Naive B cell (primary cell): ENCODE measurements at regions not wholly inside any gene's neighbourhood (a gene's known extent, or its start where the extent isn't known, plus 50 kb on each side); places are given as distances from the start of the nearest gene placed in this dataset.
"Not testable (repeated sequence)": the region's sequence is repeated elsewhere in the genome, so short reads cannot be mapped to it uniquely, and the experiment has no call there.

Experiments
- ATAC-seq, 2 donors: fragments of 150-1000 bp; cut with Tn5 transposase; 2 replicates each; pipeline ENCODE4 v1.10.0; 2021; ENCODE audit warnings: low read depth in 2 of 2, mild to moderate bottlenecking in 2 of 2, moderate library complexity in 2 of 2
- DNase-seq: peaks from one replicate; pipeline ENCODE4 v3.0.0; 2022
- H3K27ac Mint-ChIP-seq, 6 donors: one replicate each; pipeline ENCODE4 v1.8.0; 2020 to 2022; ENCODE audit warnings: mild to moderate bottlenecking in 6 of 6, mixed read lengths in 6 of 6, moderate library complexity in 5 of 6, inconsistent platforms in 2 of 6
- H3K27me3 Mint-ChIP-seq, 3 donors: one replicate each; pipeline ENCODE4 v1.8.0; 2021 to 2022; ENCODE audit warnings: mixed read lengths in 3 of 3, mild to moderate bottlenecking in 1 of 3
- H3K36me3 Mint-ChIP-seq, 2 donors: one replicate each; pipeline ENCODE4 v1.8.0; 2020 to 2022; ENCODE audit warnings: mixed read lengths in 2 of 2, inconsistent platforms in 1 of 2, mild to moderate bottlenecking in 1 of 2
- H3K4me1 Mint-ChIP-seq, 3 donors: one replicate each; pipeline ENCODE4 v1.8.0; 2020 to 2022; ENCODE audit warnings: mixed read lengths in 3 of 3, inconsistent platforms in 1 of 3, mild to moderate bottlenecking in 1 of 3, moderate library complexity in 1 of 3
- H3K4me3 Mint-ChIP-seq, 8 donors: one replicate each; pipeline ENCODE4 v1.8.0; 2020 to 2022; ENCODE audit warnings: mild to moderate bottlenecking in 8 of 8, mixed read lengths in 8 of 8, moderate library complexity in 8 of 8, inconsistent platforms in 2 of 8
- H3K9me3 Mint-ChIP-seq, 7 donors: one replicate each; pipeline ENCODE4 v1.8.0; 2020 to 2022; ENCODE audit warnings: mixed read lengths in 7 of 7, mild to moderate bottlenecking in 5 of 7, inconsistent platforms in 2 of 7, moderate library complexity in 1 of 7

DNA sequence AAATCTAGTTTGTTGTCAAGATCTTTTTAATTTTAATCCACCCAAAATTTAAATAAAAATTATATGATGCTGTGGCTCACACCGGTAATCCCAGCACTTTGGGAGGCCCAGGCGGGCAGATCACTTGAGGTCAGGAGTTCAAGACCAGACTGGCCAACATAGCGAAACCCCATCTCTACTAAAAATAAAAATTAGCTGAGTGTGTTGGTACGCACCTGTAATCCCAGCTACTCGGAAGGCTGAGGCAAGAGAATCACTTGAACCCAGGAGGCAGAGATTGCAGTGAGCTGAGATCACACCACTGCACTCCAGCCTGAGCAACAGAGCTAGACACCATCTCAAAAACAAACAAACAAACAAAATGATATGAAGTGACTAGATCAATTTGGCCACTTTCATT is 253.0 kb upstream of the MGMT start:
- H3K27ac Mint-ChIP-seq, H3K27me3 Mint-ChIP-seq, H3K36me3 Mint-ChIP-seq, H3K9me3 Mint-ChIP-seq, DNase-seq, ATAC-seq, H3K4me1 Mint-ChIP-seq, H3K4me3 Mint-ChIP-seq: not testable (repeated sequence)

DNA sequence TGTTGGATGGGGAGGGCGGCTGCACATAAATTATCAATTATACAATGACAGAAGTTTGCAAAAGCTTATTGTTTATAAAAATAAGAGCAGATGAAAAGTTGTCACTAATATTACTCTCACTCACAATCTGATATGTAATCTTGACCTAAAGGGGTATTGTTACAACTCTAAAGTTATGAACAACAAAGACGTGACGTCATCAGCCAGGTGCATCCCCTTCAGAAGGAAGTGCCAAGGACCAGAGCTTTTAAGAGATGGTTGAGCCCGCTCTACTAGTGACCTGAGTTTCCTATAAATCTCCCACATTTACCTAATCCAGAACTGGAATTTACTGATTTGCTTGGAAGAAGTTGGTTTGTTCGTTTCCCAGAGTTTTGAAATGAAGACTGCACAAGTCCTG is 247.7 kb upstream of the MGMT start:
- Mint-ChIP-seq H3K4me3 (no peak overlapping the region), H3K36me3 (peaks cover 0 to 4% of the 10 kb centered on the region in 2 donors), H3K27me3 (no peaks in the 10 kb centered on the region), H3K9me3 (peaks cover 0 to 12% (median 4%) of the 10 kb centered on the region in 7 donors), H3K4me1 (peaks cover 0 to 4% (median 0%) of the 10 kb centered on the region in 3 donors), H3K27ac (no peak overlapping the region)
- no peak for DNase-seq
- ATAC-seq, result no peak

DNA sequence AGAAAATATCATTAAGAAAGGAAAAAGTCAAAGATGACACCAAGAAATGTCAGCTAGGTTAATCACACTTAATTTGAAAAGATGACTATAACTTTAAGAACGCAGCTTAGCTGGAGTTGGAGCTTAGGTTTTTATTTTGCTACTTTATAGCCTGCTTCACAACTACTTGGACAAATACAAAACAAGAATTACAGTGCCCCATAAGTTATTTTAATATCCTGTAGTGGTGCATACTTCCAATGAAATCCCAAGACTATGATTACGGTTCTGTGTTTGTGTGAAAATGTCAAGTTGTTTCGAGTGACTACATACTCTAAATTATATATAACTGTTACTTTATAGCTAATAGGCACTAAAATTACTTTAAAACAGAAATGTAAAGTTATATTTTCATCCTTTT is 244.6 kb upstream of the MGMT start:
- Mint-ChIP-seq H3K27ac (no peak overlapping the region), H3K36me3 (no peaks in the 10 kb centered on the region), H3K9me3 (peaks cover 0 to 8% (median 2%) of the 10 kb centered on the region in 7 donors), H3K4me3 (no peak overlapping the region), H3K27me3 (no peaks in the 10 kb centered on the region), H3K4me1 (peaks cover 0 to 4% (median 0%) of the 10 kb centered on the region in 3 donors)
- DNase-seq, result no peak
- no peak for ATAC-seq

DNA sequence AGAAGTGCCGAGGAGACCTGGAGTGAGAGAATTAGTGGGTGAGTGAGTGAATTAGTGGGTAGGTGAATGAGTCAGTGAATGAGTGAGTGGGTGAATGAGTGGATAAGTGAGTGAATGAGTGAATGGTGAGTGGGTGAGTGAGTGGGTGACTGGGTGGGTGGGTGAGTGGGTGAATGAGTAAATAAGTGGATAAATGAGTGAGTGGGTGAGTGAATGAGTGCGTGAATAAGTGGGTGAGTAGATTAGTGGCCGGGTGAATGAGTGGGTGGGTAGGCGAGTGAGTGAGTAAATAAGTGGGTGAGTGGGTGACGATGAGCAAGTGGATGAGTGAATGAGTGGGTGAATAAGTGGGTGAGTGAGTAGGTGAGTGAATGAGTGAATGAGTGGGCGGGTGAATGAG is 243.7 kb upstream of the MGMT start:
- H3K27me3 Mint-ChIP-seq, result no peaks in the 10 kb centered on the region
- H3K9me3 Mint-ChIP-seq, result peaks cover 0 to 8% (median 2%) of the 10 kb centered on the region in 7 donors
- no peaks in the 10 kb centered on the region for H3K36me3 Mint-ChIP-seq
- ATAC-seq (no peak), DNase-seq (no peak)
- H3K27ac Mint-ChIP-seq, result no peak overlapping the region
- H3K4me1 Mint-ChIP-seq, result peaks cover 0 to 4% (median 0%) of the 10 kb centered on the region in 3 donors
- no peak overlapping the region for H3K4me3 Mint-ChIP-seq

DNA sequence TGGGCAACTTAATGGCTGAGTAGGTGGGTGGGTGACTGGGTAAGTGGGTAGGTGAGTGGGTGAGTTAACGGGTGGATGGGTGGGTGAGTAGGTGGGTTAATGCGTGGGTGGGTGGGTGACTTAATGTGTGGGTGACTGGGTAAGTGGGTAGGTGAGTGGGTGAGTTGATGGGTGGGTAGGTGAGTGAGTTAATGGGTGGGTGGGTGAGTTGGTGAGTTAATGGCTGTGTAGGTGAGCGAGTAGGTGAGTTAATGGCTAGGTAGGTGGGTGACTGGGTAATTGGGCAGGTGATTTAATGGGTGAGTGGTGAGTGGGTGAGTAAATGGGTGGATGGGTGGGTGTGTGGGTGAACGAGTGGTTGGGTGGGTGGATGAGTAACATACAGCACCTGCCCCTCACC is 243.0 kb upstream of the MGMT start:
- Mint-ChIP-seq H3K4me3 (no peak overlapping the region), H3K27ac (no peak overlapping the region), H3K36me3 (no peaks in the 10 kb centered on the region), H3K4me1 (peaks cover 0 to 4% (median 0%) of the 10 kb centered on the region in 3 donors), H3K9me3 (peaks cover 0 to 8% (median 2%) of the 10 kb centered on the region in 7 donors), H3K27me3 (no peaks in the 10 kb centered on the region)
- ATAC-seq (no peak), DNase-seq (no peak)

DNA sequence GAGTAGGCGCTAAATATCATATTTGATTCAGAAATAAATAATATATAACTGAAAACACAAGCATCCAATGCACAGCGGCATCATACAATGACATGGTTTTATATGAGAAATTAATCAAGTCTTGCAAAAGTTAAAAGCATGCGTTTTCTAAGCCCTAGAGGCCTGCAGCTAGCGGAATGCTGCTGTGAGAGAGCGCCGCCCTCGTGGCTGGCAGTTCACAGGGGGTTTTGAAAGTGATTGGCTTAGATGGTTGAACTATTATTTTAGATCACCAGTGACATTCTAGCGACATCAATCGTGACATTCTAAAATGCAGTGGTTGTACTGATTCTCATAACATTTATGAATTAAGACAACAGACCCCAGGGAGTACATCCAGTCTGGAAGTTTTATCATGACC is 235.2 kb upstream of the MGMT start:
- Mint-ChIP-seq H3K27me3 (no peaks in the 10 kb centered on the region), H3K9me3 (no peaks in the 10 kb centered on the region), H3K36me3 (no peaks in the 10 kb centered on the region), H3K4me3 (no peak overlapping the region), H3K4me1 (no peaks in the 10 kb centered on the region), H3K27ac (no peak overlapping the region)
- DNase-seq (no peak), ATAC-seq (no peak)

DNA sequence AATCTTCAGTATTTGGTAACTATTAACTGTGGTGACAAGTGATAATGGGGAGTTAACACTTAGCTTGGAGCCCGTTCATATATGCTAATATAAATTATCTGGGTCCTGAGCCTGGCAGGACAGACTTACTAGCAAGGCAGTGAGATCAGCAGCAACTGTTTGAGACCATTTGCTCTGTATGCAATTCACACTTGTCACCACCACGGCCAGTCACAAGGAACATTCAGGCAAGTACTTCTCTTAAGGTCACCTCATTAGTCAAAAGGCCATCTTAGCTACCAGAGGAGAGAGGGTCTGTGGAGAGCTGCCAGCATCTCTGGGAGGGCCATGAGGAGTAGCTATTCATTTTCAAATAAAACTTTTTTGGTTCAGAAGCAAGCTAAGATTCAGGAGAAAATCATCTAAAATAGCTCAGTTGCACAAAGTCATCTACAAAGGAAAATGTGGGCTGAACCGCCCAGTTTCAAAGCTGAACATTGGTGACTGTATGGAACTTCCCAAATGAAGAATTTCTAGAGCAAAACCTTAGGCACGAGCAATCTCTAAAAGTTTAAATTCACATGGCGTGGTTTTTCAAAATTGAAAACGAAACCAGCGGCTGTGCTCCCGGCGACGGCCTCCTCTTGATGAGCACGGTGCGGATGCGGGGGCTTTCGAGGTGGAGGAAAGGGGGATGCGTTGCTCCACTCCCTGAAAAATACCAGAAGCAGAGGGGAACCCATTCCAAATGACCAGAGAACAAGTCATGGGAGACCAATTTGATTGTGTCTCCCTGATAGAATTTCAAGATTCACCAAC is 233.5 kb upstream of the MGMT start:
- no peak overlapping the region for H3K4me3 Mint-ChIP-seq
- no peak for DNase-seq
- H3K4me1 Mint-ChIP-seq, result no peaks in the 10 kb centered on the region
- no peak for ATAC-seq
- no peaks in the 10 kb centered on the region for H3K27me3 Mint-ChIP-seq
- H3K36me3 Mint-ChIP-seq, result no peaks in the 10 kb centered on the region
- peak overlapping the region in 1 of 6 donors; percentile 18 for H3K27ac Mint-ChIP-seq
- H3K9me3 Mint-ChIP-seq, result no peaks in the 10 kb centered on the region

DNA sequence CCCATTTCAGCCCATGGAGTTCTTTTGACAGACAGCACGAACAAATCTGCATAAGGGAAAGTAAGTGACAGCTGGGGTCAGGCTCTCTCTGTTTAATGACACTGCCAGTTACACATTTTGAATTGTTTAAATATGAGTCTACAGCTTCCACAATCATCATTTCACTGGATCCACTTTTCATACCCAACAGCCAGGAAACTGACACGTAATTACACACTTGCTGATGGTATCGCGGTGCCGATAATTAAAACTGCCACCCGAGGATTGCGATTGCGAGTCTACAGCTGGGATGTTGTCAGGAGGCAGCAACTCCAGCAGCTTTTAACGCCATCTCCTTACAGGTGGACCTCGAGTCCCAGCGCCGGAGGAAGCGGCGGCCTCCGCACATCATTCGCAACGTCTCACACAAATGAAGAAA is 230.8 kb upstream of the MGMT start:
- H3K4me1 Mint-ChIP-seq, result no peaks in the 10 kb centered on the region
- H3K9me3 Mint-ChIP-seq, result no peaks in the 10 kb centered on the region
- no peak overlapping the region for H3K27ac Mint-ChIP-seq
- ATAC-seq (no peak), DNase-seq (no peak)
- no peak overlapping the region for H3K4me3 Mint-ChIP-seq
- no peaks in the 10 kb centered on the region for H3K27me3 Mint-ChIP-seq
- no peaks in the 10 kb centered on the region for H3K36me3 Mint-ChIP-seq

DNA sequence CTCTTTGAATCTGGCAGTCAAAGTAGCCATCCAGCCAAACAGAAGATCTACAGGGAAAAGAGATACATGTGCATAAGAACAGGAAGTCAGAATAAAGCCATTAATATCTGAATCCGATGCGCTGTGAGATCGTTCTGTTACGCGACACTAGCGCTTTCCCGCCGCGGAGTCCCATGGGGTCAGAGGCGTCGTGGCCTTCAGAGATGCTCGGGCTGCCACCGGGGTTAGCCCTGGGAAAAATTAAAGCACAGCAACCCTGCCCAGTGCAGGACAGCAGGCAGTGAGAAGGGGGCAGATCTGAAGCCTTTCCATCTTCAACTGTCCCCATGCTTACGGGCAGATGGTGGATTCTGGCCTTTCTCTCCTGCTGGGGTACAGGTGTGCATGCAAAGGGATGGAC is 225.6 kb upstream of the MGMT start:
- Mint-ChIP-seq H3K27me3 (peaks cover 0 to 6% (median 0%) of the 10 kb centered on the region in 3 donors), H3K36me3 (no peaks in the 10 kb centered on the region), H3K9me3 (peaks cover 0 to 3% (median 0%) of the 10 kb centered on the region in 7 donors), H3K4me3 (no peak overlapping the region), H3K4me1 (no peaks in the 10 kb centered on the region), H3K27ac (no peak overlapping the region)
- DNase-seq (no peak), ATAC-seq (no peak)

DNA sequence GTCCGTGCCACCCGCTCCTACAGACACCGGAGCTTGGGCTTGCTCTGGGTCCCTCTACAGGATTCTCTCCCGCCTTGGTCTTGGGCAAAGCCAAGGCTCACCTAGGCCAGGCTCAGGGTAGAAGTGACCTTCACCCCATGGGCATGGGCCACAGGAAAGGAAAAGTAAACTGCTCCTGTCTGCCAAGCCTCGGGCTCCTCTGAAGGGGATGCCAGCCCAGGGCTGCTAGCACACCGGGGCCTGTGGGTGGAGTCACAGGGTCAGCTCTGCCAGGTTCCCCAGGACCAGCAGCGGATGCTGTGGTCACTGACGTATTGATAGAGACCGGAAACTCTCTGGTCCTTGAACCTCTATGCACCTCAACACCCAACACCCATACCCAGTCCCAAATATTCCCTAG is 222.7 kb upstream of the MGMT start:
- DNase-seq (no peak), ATAC-seq (no peak)
- Mint-ChIP-seq H3K27me3 (peaks cover 0 to 6% (median 0%) of the 10 kb centered on the region in 3 donors), H3K36me3 (no peaks in the 10 kb centered on the region), H3K27ac (no peak overlapping the region), H3K4me3 (no peak overlapping the region), H3K9me3 (peaks cover 0 to 3% (median 0%) of the 10 kb centered on the region in 7 donors), H3K4me1 (no peaks in the 10 kb centered on the region)

DNA sequence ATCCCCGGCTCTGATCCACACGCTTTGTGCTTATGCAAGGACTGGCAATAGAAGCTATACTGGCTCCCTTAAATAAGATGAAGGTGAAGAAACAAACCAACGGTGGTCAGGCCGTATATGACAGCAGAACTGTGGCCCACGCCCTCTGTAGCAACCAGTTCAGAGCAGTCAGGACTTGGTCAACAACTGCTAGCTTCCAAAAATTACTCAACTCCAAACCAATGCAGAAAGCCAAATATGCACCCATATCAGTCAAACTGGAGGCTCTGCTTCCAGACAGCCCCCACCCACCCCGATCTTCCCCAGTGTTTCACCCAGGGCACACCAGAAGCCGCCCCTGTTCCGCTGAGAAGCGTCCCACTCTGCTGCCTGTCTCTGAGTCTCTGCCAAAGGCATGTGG is 222.3 kb upstream of the MGMT start:
- peaks cover 0 to 6% (median 0%) of the 10 kb centered on the region in 3 donors for H3K27me3 Mint-ChIP-seq
- no peak for DNase-seq
- no peaks in the 10 kb centered on the region for H3K36me3 Mint-ChIP-seq
- peaks cover 0 to 3% (median 0%) of the 10 kb centered on the region in 7 donors for H3K9me3 Mint-ChIP-seq
- ATAC-seq, result no peak
- H3K4me3 Mint-ChIP-seq, result no peak overlapping the region
- H3K27ac Mint-ChIP-seq, result no peak overlapping the region
- no peaks in the 10 kb centered on the region for H3K4me1 Mint-ChIP-seq

DNA sequence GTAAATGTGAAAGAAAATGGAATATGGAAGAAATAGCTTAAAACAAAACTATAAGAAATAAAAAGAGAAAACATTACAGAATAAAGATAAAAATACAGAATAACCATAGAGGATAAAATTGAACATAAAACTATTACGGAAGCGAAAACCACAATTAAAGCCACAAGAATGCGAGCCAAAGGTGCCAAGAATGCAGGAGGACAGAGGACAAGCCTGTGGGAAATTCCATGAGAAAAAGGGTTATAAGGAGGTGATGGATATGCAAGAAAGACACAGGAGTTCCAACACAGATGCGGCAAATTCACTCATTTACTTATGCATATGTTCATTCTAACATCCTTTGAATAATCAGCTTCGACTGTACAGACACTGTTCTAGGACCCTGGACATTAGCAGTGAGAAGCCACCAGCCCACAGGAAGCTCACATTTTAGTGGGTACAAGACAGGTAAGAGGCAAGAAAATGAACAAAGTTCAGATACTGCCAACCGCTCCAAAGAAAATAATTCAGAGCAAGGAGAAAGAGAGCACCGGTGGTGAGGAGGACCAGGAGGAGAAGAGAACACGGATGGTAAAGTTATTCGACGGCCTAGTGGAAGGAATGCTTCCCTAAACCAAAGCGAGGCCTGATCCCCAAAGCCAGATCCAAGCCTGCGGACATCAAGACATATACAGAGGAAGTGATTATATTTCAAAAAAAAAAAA is 213.7 kb upstream of the MGMT start:
- Mint-ChIP-seq H3K36me3 (peaks cover 0 to 5% of the 10 kb centered on the region in 2 donors), H3K4me1 (no peaks in the 10 kb centered on the region), H3K27me3 (peaks cover 8 to 19% (median 17%) of the 10 kb centered on the region in 3 donors), H3K4me3 (no peak overlapping the region), H3K27ac (no peak overlapping the region), H3K9me3 (peaks cover 0 to 13% (median 4%) of the 10 kb centered on the region in 7 donors)
- ATAC-seq (no peak), DNase-seq (no peak)

DNA sequence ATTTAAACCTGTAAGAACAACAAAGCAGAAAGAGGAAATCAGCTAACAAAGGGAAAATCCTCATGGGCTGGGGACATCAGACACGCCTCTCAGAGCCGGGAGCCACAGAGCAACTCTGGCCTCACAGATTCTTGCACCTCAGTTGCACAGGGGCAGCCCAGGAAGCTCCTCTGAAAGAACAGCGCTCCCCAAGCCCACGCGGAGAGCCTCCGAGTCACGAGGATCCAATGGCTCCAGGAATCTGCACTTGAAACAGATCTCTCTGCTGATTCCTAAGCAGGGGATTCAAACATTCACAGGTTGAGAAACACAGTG is 213.2 kb upstream of the MGMT start:
- H3K27ac Mint-ChIP-seq, result no peak overlapping the region
- DNase-seq (no peak), ATAC-seq (no peak)
- H3K36me3 Mint-ChIP-seq, result peaks cover 0 to 5% of the 10 kb centered on the region in 2 donors
- peaks cover 8 to 19% (median 17%) of the 10 kb centered on the region in 3 donors for H3K27me3 Mint-ChIP-seq
- H3K9me3 Mint-ChIP-seq, result peaks cover 0 to 13% (median 4%) of the 10 kb centered on the region in 7 donors
- H3K4me1 Mint-ChIP-seq, result no peaks in the 10 kb centered on the region
- H3K4me3 Mint-ChIP-seq, result no peak overlapping the region

DNA sequence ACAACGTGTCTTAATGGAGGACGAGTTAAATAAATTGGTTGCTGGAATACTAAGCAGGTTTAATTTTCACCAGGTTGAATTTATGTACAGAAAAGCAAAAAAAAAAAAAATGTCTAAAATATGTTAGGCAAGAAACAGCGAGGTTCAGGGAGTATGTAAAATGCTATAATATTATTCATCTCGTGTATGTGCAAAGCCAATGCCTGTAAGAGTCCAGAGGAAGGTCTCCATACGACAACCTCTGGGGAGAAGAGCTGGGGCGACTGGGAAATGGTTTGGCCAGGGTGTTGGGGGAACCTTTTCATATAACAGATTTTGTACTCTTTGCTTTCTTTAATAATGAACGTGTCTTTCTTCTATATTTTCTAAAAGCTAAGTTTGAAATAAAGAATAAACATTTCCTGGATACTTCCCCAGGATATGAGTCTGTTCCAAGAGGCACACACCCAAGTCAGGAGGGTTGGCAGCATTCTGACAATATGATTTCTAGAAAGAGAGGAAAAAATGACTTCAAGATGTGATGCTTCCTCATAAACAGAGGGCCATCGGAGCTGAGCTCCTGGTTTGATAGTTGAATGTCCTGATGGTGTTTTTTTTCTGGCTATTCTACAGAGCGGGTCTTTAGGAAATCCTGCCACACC is 208.6 kb upstream of the MGMT start:
- H3K4me1 Mint-ChIP-seq, result no peaks in the 10 kb centered on the region
- H3K4me3 Mint-ChIP-seq, result no peak overlapping the region
- no peak for DNase-seq

More for the DNA sequence above, 208.6 kb upstream of the MGMT start:
- Mint-ChIP-seq H3K36me3 (no peaks in the 10 kb centered on the region), H3K27ac (peak overlapping the region in 1 of 6 donors; percentile 58), H3K27me3 (peaks cover 3 to 5% (median 4%) of the 10 kb centered on the region in 3 donors), H3K9me3 (peaks cover 0 to 1% (median 0%) of the 10 kb centered on the region in 7 donors)
- ATAC-seq, result no peak
